ENCODE measurements at regions not wholly inside any gene's neighbourhood (a gene's known extent, or its start where the extent isn't known, plus 50 kb on each side); places are given as distances from the start of the nearest gene placed in this dataset.

DNA sequence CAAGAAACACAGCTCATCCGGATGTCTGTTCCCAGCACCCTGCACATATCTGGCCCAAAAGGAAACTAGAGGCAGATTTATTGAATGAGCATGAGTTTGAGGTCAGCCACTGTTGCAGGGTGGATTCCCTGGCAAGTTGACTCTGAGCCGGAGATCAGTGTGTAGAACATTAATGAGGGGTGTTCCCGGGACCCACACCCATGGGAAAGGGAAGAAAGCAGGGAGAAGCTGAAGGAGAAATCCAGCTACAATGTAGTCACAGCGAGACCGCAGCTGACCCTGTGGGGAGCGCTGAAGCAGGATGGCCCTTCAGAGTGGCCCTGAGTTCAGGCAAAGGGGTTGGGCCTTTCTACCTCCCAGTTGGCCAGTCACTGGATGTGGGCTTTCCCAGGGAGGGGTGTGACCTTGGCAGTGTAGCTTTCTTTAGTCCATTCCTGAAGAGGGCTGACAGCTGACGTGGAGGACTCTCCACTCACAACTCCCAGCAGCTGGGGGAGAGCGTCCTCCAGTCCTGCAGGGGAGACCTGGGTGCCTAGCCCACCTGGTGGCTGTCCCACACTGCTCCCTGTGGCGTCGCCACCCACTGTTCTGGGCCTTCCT is 324.2 kb upstream of the ZMIZ1 start:
- H3K27ac ChIP-seq (ENCODE audit: low read depth in 2 of 2, low read length in 1 of 2), result peak overlapping the region in 1 of 2 experiments; percentile 99; a peak in 2 of 4 replicates
- H3K4me3 ChIP-seq (ENCODE audit: low read depth in 2 of 2, low read length in 1 of 2), result no peak overlapping the region
- H3K4me2 ChIP-seq, result no peak overlapping the region

GRCh38 chr10:78745441-78745840 is 323.3 kb upstream of the ZMIZ1 start:
- no peak overlapping the region for H2AFZ ChIP-seq (ENCODE audit: low read depth)
- ChIA-PET POLR2A (interaction anchor here (0.8 to 2.6 kb wide), 15 partner anchors 9 to 476 kb away, joined by 3 to 10 read pairs (median 4); no protein-coding TSS in a partner anchor), CTCF (interaction anchor here (0.7 to 2.8 kb wide), 16 partner anchors 9 to 698 kb away, joined by 3 to 14 read pairs (median 4); no protein-coding TSS in a partner anchor)
- no peaks in the 10 kb centered on the region for H3K9me2 ChIP-seq
- H3K79me2 ChIP-seq (ENCODE audit: insufficient read depth), result no peaks in the 10 kb centered on the region
- no peaks in the 10 kb centered on the region for H3F3A ChIP-seq (replicated peaks; ENCODE audit: insufficient read depth)
- H3K4me2 ChIP-seq, result no peak overlapping the region
- no peaks in the 10 kb centered on the region for H3K27me3 ChIP-seq (ENCODE audit: insufficient read depth)
- H3K9ac ChIP-seq, result no peak overlapping the region
- 78% methylated on average over 3 of the region's 4 CpGs for WGBS (ENCODE audit: low lambda C conversion rate)
- DNase-seq, result peak; percentile 84
- peak overlapping the region in 1 of 2 experiments; percentile 99; a peak in 2 of 4 replicates for H3K27ac ChIP-seq (ENCODE audit: low read depth in 2 of 2, low read length in 1 of 2)
- peaks cover 0 to 63% of the 10 kb centered on the region in 2 experiments; a peak in 2 of 4 replicates for H3K4me1 ChIP-seq (ENCODE audit: control insufficient read depth in 1 of 2, insufficient read depth in 2 of 2, low read depth in 1 of 2, low read length in 1 of 2)
- H4K20me1 ChIP-seq (ENCODE audit: insufficient read depth), result no peaks in the 10 kb centered on the region
- no peaks in the 10 kb centered on the region for H3K9me3 ChIP-seq
- no peaks in the 10 kb centered on the region for H3K36me3 ChIP-seq (replicated peaks in 1 of 2; ENCODE audit: control insufficient read depth in 1 of 2, insufficient read depth in 2 of 2, low read length in 1 of 2)
- H3K4me3 ChIP-seq (ENCODE audit: low read depth in 2 of 2, low read length in 1 of 2), result no peak overlapping the region
- TF ChIP-seq ELF1 (IDR thresholded peaks at IDR 0.05) (no peak), SIN3A (IDR thresholded peaks at IDR 0.05; ENCODE audit: borderline replicate concordance, low read depth, low read length) (no peak), RAD21 (IDR thresholded peaks at IDR 0.05; ENCODE audit: low read length) (peak; percentile 54), FOXJ3 (CRISPR knock-in tag; IDR thresholded peaks at IDR 0.05) (peak; percentile 96), TCF12 (IDR thresholded peaks at IDR 0.05) (peak; percentile 51), NRF1 (IDR thresholded peaks at IDR 0.05; ENCODE audit: low read depth, low read length) (no peak), ZBTB33 (IDR thresholded peaks at IDR 0.05; ENCODE audit: borderline replicate concordance, low read depth) (no peak), SMC3 (IDR thresholded peaks at IDR 0.05; ENCODE audit: low read depth, low read length) (peak; percentile 31; the same call in 1 of the 2 replicates), MEF2A (IDR thresholded peaks at IDR 0.05; ENCODE audit: borderline replicate concordance, low read depth) (no peak), RFX5 (IDR thresholded peaks at IDR 0.05; ENCODE audit: low read length) (no peak), GABPA (IDR thresholded peaks at IDR 0.05; ENCODE audit: low read depth) (no peak), CHD2 (IDR thresholded peaks at IDR 0.05; ENCODE audit: low read length, partially characterized antibody) (peak; percentile 90), RXRA (IDR thresholded peaks at IDR 0.05; ENCODE audit: borderline replicate concordance, low read depth) (no peak), TEAD4 (IDR thresholded peaks at IDR 0.05; ENCODE audit: borderline replicate concordance, insufficient read depth) (no peak)
- TF ChIP-seq, protein P1, sequence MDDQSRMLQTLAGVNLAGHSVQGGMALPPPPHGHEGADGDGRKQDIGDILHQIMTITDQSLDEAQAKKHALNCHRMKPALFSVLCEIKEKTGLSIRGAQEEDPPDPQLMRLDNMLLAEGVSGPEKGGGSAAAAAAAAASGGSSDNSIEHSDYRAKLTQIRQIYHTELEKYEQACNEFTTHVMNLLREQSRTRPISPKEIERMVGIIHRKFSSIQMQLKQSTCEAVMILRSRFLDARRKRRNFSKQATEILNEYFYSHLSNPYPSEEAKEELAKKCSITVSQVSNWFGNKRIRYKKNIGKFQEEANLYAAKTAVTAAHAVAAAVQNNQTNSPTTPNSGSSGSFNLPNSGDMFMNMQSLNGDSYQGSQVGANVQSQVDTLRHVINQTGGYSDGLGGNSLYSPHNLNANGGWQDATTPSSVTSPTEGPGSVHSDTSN (IDR thresholded peaks at IDR 0.05), result no peak
- TF ChIP-seq, protein P2, sequence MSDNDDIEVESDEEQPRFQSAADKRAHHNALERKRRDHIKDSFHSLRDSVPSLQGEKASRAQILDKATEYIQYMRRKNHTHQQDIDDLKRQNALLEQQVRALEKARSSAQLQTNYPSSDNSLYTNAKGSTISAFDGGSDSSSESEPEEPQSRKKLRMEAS (IDR thresholded peaks at IDR 0.05; ENCODE audit: low read depth), result no peak
- TF ChIP-seq, protein P3, sequence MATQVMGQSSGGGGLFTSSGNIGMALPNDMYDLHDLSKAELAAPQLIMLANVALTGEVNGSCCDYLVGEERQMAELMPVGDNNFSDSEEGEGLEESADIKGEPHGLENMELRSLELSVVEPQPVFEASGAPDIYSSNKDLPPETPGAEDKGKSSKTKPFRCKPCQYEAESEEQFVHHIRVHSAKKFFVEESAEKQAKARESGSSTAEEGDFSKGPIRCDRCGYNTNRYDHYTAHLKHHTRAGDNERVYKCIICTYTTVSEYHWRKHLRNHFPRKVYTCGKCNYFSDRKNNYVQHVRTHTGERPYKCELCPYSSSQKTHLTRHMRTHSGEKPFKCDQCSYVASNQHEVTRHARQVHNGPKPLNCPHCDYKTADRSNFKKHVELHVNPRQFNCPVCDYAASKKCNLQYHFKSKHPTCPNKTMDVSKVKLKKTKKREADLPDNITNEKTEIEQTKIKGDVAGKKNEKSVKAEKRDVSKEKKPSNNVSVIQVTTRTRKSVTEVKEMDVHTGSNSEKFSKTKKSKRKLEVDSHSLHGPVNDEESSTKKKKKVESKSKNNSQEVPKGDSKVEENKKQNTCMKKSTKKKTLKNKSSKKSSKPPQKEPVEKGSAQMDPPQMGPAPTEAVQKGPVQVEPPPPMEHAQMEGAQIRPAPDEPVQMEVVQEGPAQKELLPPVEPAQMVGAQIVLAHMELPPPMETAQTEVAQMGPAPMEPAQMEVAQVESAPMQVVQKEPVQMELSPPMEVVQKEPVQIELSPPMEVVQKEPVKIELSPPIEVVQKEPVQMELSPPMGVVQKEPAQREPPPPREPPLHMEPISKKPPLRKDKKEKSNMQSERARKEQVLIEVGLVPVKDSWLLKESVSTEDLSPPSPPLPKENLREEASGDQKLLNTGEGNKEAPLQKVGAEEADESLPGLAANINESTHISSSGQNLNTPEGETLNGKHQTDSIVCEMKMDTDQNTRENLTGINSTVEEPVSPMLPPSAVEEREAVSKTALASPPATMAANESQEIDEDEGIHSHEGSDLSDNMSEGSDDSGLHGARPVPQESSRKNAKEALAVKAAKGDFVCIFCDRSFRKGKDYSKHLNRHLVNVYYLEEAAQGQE (IDR thresholded peaks at IDR 0.05; ENCODE audit: low read depth, low read length), result no peak

More for the DNA sequence above, 324.2 kb upstream of the ZMIZ1 start:
- DNase-seq, result no peak
- Histone ChIP-seq H3K79me2 (ENCODE audit: insufficient read depth) (no peaks in the 10 kb centered on the region), H3K9me2 (no peaks in the 10 kb centered on the region), H3K27me3 (ENCODE audit: insufficient read depth) (no peaks in the 10 kb centered on the region), H4K20me1 (ENCODE audit: insufficient read depth) (no peaks in the 10 kb centered on the region), H3K9ac (no peak overlapping the region), H3K36me3 (replicated peaks in 1 of 2; ENCODE audit: control insufficient read depth in 1 of 2, insufficient read depth in 2 of 2, low read length in 1 of 2) (no peaks in the 10 kb centered on the region), H3K9me3 (no peaks in the 10 kb centered on the region), H3F3A (replicated peaks; ENCODE audit: insufficient read depth) (no peaks in the 10 kb centered on the region), H3K4me1 (ENCODE audit: control insufficient read depth in 1 of 2, insufficient read depth in 2 of 2, low read depth in 1 of 2, low read length in 1 of 2) (peaks cover 0 to 72% of the 10 kb centered on the region in 2 experiments; a peak in 2 of 4 replicates), H2AFZ (ENCODE audit: low read depth) (no peak overlapping the region)
- CTCF ChIA-PET, result interaction anchor here (0.6 to 2.8 kb wide), 21 partner anchors 10 to 697 kb away, joined by 3 to 14 read pairs (median 4); no protein-coding TSS in a partner anchor
- POLR2A ChIA-PET, result interaction anchor here (0.6 to 2.6 kb wide), 17 partner anchors 7 to 515 kb away, joined by 3 to 10 read pairs (median 4); no protein-coding TSS in a partner anchor
- TF ChIP-seq POLR2AphosphoS5 (IDR thresholded peaks at IDR 0.05; ENCODE audit: low read depth, low read length) (no peak), MEF2A (IDR thresholded peaks at IDR 0.05; ENCODE audit: borderline replicate concordance, low read depth) (no peak), ELF1 (IDR thresholded peaks at IDR 0.05) (no peak), RAD21 (IDR thresholded peaks at IDR 0.05; ENCODE audit: low read length) (no peak), EZH2phosphoT487 (IDR thresholded peaks at IDR 0.05; ENCODE audit: borderline replicate concordance, low read depth) (no peak), NFIC (IDR thresholded peaks at IDR 0.05; ENCODE audit: borderline replicate concordance) (no peak)
- 91% methylated on average over 9 of the region's 10 CpGs for WGBS (ENCODE audit: low lambda C conversion rate)
